PC-9 (cell line): ENCODE measurements at regions not wholly inside any gene's neighbourhood (a gene's known extent, or its start where the extent isn't known, plus 50 kb on each side); places are given as distances from the start of the nearest gene placed in this dataset.
"Not testable (repeated sequence)": the region's sequence is repeated elsewhere in the genome, so short reads cannot be mapped to it uniquely, and the experiment has no call there.

ENCODE experiments used
- BruUV-seq: library from RNA; stranded (reverse); fragments of 400-500 nt; replicated peaks from 2 replicates; lab custom pipeline; 2021; lab: Mats Ljungman, UMichigan
- CTCF ChIA-PET: fragments of 300-600 bp; sonication (Branson Sonifier 250); formaldehyde crosslinking; loops from one replicate; lab custom pipeline; 2022; ENCODE audit warnings: antibody characterized with exemption; lab: Charles Lee
- POLR2A ChIA-PET: fragments of 300-600 bp; sonication (Branson Sonifier 250); formaldehyde crosslinking; loops from one replicate; lab custom pipeline; 2022; ENCODE audit warnings: antibody characterized with exemption; ENCODE audit not compliant: unreplicated experiment; lab: Charles Lee
- DNase-seq, 2 experiments: peaks; one replicate each; pipeline versions ENCODE4 v3.0.0 to v3.0.0-alpha.2; 2015 to 2022; ENCODE audit warnings: mixed read lengths in 1 of 2
- H2AFZ ChIP-seq: fragments of 200-600 bp; sonication (generic); 2 replicates; pipeline ENCODE4 v1.8.1; 2017; ENCODE audit warnings: antibody characterized with exemption
- H3F3A ChIP-seq: fragments of 200-600 bp; sonication (generic); 2 replicates; pipeline ENCODE4 v1.8.1; 2017; ENCODE audit warnings: antibody characterized with exemption, mild to moderate bottlenecking, low read depth; ENCODE audit not compliant: insufficient read depth
- H3K27ac ChIP-seq: fragments of 200-600 bp; sonication (generic); 2 replicates; pipeline ENCODE4 v1.6.1; 2016; ENCODE audit warnings: mixed run types
- H3K27me3 ChIP-seq: fragments of 200-600 bp; sonication (generic); 2 replicates; pipeline ENCODE4 v1.6.1; 2016; ENCODE audit warnings: low read depth, mixed run types; ENCODE audit not compliant: insufficient read depth
- H3K36me3 ChIP-seq: fragments of 200-600 bp; sonication (generic); 2 replicates; pipeline ENCODE4 v1.6.1; 2016; ENCODE audit warnings: low read depth, mixed run types
- H3K4me1 ChIP-seq: fragments of 200-600 bp; sonication (generic); replicated peaks from 2 replicates; pipeline ENCODE4 v1.6.1; 2016; ENCODE audit warnings: mixed run types; ENCODE audit not compliant: insufficient read depth
- H3K4me2 ChIP-seq: fragments of 200-600 bp; sonication (generic); 2 replicates; pipeline ENCODE4 v1.6.1; 2017; ENCODE audit warnings: mixed run types
- H3K4me3 ChIP-seq: fragments of 200-600 bp; sonication (generic); 2 replicates; pipeline ENCODE4 v1.6.1; 2016; ENCODE audit warnings: mixed run types
- H3K79me2 ChIP-seq: fragments of 200-600 bp; sonication (generic); 2 replicates; pipeline ENCODE4 v1.6.1; 2017; ENCODE audit warnings: low read depth, mixed run types
- H3K9me2 ChIP-seq: fragments of 200-600 bp; sonication (generic); 2 replicates; pipeline ENCODE4 v1.8.1; 2017; ENCODE audit warnings: mild to moderate bottlenecking; ENCODE audit not compliant: insufficient read depth
- H3K9me3 ChIP-seq: fragments of 200-600 bp; sonication (generic); 2 replicates; pipeline ENCODE4 v1.8.1; 2016; ENCODE audit warnings: low read depth; ENCODE audit not compliant: insufficient read depth
- H4K20me1 ChIP-seq: fragments of 200-600 bp; sonication (generic); 2 replicates; pipeline ENCODE4 v1.8.1; 2017; ENCODE audit not compliant: insufficient read depth
- EZH2 ChIP-seq: fragments of 200-600 bp; sonication (generic); IDR thresholded peaks from 2 replicates; pipeline ENCODE4 v1.8.0; 2017; ENCODE audit warnings: antibody characterized with exemption, low read depth
- intact Hi-C: fragments of 100-400 bp; cut with micrococcal nuclease; formaldehyde crosslinking; loops from one replicate; pipeline ENCODE4 v1.10.0; 2022; ENCODE audit not compliant: unreplicated experiment
- TF ChIP-seq, protein P1 (sequence below): fragments of 200-600 bp; sonication (generic); conservative IDR thresholded peaks from 2 replicates; pipeline ENCODE4 v1.6.1; 2017; ENCODE audit warnings: mixed run types, antibody characterized with exemption, mild to moderate bottlenecking, moderate library complexity

DNA sequence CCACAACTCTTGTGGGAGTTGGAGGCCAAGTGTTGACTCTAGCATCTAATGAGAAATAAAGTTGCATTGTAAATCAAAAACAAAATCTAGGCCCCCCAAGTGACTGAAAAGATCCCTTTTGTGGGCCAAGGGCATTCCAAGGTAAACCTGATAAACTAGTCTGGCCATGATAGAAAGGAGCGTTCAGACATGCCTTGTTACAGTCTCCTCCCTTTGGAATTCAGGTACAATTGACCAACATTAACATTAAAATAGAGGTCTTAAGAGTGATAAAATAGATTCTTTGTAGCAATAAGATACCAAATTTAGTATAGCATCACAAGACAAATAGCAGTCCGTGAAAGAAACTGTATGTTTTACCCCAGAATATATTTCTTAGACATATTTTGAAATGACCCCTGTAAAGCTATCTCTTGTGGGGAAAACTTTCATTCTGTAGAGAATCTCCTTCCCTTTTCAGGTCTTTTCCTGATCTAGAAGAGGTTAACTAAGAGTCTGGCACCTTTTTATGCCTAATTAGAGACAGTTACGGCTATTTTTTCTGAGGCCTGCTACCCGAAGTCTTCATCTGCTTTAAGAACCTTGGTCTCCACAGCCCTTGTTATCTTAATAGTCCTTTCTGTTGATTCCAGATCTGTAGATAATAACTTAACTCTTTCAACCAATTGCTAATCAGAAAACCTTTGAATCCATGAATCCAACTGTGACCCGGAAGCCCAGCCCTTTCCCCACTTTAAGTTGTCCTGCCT, 495.4 kb upstream of the MMS22L start:
- CTCF ChIA-PET, result no interaction called here
- TF ChIP-seq, protein P1, sequence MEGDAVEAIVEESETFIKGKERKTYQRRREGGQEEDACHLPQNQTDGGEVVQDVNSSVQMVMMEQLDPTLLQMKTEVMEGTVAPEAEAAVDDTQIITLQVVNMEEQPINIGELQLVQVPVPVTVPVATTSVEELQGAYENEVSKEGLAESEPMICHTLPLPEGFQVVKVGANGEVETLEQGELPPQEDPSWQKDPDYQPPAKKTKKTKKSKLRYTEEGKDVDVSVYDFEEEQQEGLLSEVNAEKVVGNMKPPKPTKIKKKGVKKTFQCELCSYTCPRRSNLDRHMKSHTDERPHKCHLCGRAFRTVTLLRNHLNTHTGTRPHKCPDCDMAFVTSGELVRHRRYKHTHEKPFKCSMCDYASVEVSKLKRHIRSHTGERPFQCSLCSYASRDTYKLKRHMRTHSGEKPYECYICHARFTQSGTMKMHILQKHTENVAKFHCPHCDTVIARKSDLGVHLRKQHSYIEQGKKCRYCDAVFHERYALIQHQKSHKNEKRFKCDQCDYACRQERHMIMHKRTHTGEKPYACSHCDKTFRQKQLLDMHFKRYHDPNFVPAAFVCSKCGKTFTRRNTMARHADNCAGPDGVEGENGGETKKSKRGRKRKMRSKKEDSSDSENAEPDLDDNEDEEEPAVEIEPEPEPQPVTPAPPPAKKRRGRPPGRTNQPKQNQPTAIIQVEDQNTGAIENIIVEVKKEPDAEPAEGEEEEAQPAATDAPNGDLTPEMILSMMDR, result no peak
- TF ChIP-seq EZH2, result no peak
- DNase-seq, result no peak
- no peaks in the 10 kb centered on the region for H3K36me3 ChIP-seq
- H3K27ac ChIP-seq, result no peak overlapping the region
- POLR2A ChIA-PET, result no interaction called here
- H3K79me2 ChIP-seq, result no peaks in the 10 kb centered on the region
- no peak overlapping the region for H2AFZ ChIP-seq
- intact Hi-C loops, result no loop called here
- H3K4me1 ChIP-seq, result no peaks in the 10 kb centered on the region
- H3K9me2 ChIP-seq, result no peaks in the 10 kb centered on the region
- BruUV-seq, result no TSS peak
- H3K9me3 ChIP-seq, result no peaks in the 10 kb centered on the region
- H3K4me2 ChIP-seq, result no peak overlapping the region
- no peaks in the 10 kb centered on the region for H3K27me3 ChIP-seq
- no peak overlapping the region for H3K4me3 ChIP-seq
- no peaks in the 10 kb centered on the region for H3F3A ChIP-seq
- no peaks in the 10 kb centered on the region for H4K20me1 ChIP-seq

DNA sequence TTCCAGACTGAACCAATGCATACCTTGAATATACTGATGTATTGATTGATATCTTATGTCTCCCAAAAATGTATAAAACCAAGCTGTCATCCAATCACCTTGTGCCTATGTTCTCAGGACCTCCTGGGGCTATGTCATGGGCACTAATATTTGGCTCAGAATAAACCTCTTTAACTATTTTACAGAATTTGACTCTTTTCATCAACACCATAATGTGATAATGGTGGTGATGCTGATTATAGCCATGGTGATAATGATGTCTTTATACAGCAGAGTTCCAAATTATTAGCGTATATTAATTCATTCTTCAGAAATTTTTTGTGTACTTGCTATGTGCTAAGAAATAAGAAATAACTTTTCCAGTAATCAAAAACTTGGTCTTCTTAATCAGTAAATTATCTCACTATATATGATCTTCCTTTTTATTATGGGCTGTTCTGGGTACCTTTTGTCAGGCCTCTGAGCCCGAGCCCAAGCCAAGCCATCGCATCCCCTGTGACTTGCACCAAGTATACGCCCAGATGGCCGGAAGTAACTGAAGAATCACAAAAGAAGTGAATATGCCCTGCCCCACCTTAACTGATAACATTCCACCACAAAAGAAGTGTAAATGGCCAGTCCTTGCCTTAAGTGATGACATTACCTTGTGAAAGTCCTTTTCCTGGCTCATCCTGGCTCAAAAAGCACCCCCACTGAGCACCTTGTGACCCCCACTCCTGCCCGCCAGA, 496.2 kb upstream of the MMS22L start:
- H3K9me3 ChIP-seq, intact Hi-C loops, POLR2A ChIA-PET, H3K79me2 ChIP-seq, H3K4me1 ChIP-seq, H3K36me3 ChIP-seq, CTCF ChIA-PET, H2AFZ ChIP-seq, BruUV-seq, H3F3A ChIP-seq, H4K20me1 ChIP-seq, H3K4me2 ChIP-seq, H3K27me3 ChIP-seq, DNase-seq, H3K27ac ChIP-seq, H3K9me2 ChIP-seq, H3K4me3 ChIP-seq: not testable (repeated sequence)

DNA sequence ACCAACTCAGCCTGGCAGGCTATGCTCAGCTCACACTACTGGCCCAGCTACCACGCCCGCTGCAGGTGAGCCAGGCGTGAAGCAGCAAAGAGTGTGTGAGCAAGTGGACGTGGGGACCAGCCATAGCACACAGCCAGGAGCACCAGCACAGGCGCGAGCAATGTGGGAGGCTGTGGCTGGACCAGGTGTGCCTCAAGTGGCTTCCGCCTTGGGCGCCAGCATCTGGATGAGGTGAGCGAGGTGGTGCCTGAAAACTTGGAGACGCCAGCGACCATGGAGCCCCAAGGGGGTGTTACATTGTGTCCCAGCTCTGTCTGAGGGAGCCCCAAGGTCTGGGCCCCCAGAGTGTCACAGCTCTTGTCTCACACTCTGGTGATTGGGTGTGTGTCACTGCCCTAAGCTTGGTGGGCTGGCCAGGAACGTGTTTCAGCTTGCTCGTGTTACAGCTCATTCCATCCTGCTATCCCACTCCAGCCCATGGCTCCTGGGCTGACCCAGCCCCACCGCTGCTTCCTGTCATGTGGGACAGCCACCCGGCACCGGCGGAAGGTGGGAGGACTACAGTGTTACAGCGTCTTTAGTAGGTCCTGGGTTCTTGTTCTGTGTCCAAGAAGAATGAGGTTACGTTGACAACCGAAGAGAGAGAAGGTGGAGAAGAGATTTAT, 508.0 kb upstream of the MMS22L start:
- Histone ChIP-seq H3K9me3 (no peaks in the 10 kb centered on the region; the same call in 1 of the 2 replicates), H3K4me1 (no peaks in the 10 kb centered on the region), H3K36me3 (no peaks in the 10 kb centered on the region), H3K9me2 (no peaks in the 10 kb centered on the region; the same call in 1 of the 2 replicates), H4K20me1 (no peaks in the 10 kb centered on the region), H3K4me2 (no peak overlapping the region), H2AFZ (peak overlapping the region; percentile 64), H3K4me3 (no peak overlapping the region), H3K27ac (no peak overlapping the region), H3F3A (no peaks in the 10 kb centered on the region), H3K27me3 (no peaks in the 10 kb centered on the region), H3K79me2 (no peaks in the 10 kb centered on the region)
- no TSS peak for BruUV-seq
- intact Hi-C loops, result no loop called here
- ChIA-PET CTCF (no interaction called here), POLR2A (no interaction called here)
- TF ChIP-seq, protein P1, result no peak
- no peak for TF ChIP-seq EZH2
- DNase-seq, result no peak
